HCT116 (cell line): ENCODE measurements at regions not wholly inside any gene's neighbourhood (a gene's known extent, or its start where the extent isn't known, plus 50 kb on each side); places are given as distances from the start of the nearest gene placed in this dataset.

Source experiments
- ATAC-seq: fragments of 200-7000 bp; cut with Tn5 transposase; 2 replicates; pipeline ENCODE4 v1.9.1; 2020; ENCODE audit warnings: mild to moderate bottlenecking, moderate library complexity
- BruUV-seq: library from RNA; stranded (reverse); fragments of 400-500 nt; replicated peaks from 2 replicates; lab custom pipeline; 2021; lab: Mats Ljungman, UMichigan
- CTCF ChIA-PET: fragments of 300-600 bp; sonication (Branson Sonifier 250); formaldehyde crosslinking; loops from one replicate; lab custom pipeline; 2021; ENCODE audit warnings: antibody characterized with exemption; lab: Charles Lee
- POLR2A ChIA-PET: fragments of 300-600, 350-600 bp; sonication (Branson Sonifier 250); formaldehyde crosslinking; loops from one replicate; lab custom pipeline; 2021; ENCODE audit warnings: antibody characterized with exemption; lab: Charles Lee
- RAD21 ChIA-PET, 2 experiments: fragments of 300-600 bp; sonication (Branson Sonifier 250); formaldehyde crosslinking; loops; one replicate each; lab custom pipeline; 2023; ENCODE audit warnings: low total read pairs in 2 of 2; ENCODE audit not compliant: uncharacterized antibody in 2 of 2, unreplicated experiment in 2 of 2, low non-redundant PET in 1 of 2; lab: Charles Lee
- DNase-seq: peaks from one replicate; pipeline ENCODE4 v3.0.0-alpha.2; 2010; ENCODE audit warnings: low read depth, low spot score
- H2AFZ ChIP-seq: fragments of 200-600 bp; shearing (Covaris generic), sonication (generic); 2 replicates; pipeline ENCODE4 v1.6.1; 2017; ENCODE audit warnings: low read depth, mixed run types, mixed read lengths, antibody characterized with exemption, low read length; ENCODE audit not compliant: poor library complexity, severe bottlenecking
- H3K27ac ChIP-seq: 2 replicates; pipeline ENCODE4 v1.5.1; 2012; ENCODE audit warnings: low read depth, low read length
- H3K27me3 ChIP-seq: fragments of 200-600 bp; sonication (generic); 2 replicates; pipeline ENCODE4 v1.6.1; 2016; ENCODE audit warnings: mixed run types, low read length, mixed read lengths; ENCODE audit not compliant: insufficient read depth
- H3K36me3 ChIP-seq, 2 experiments: fragments of 200-500 bp in 1 of 2; fragments of 200-600 bp in 1 of 2; sonication (Bioruptor generic) in 1 of 2; sonication (generic) in 1 of 2; 2 replicates each; pipeline versions ENCODE4 v1.5.1 to v1.6.1; 2014 to 2016; ENCODE audit warnings: low read length in 2 of 2, inconsistent platforms in 1 of 2, mixed read lengths in 1 of 2, mixed run types in 1 of 2; ENCODE audit not compliant: insufficient read depth in 2 of 2, control insufficient read depth in 1 of 2
- H3K4me1 ChIP-seq, 2 experiments: fragments of 200-600 bp in 1 of 2; sonication (generic) in 1 of 2; 2 replicates each; pipeline versions ENCODE4 v1.5.1 to v1.6.1; 2012 to 2017; ENCODE audit warnings: low read length in 2 of 2, inconsistent platforms in 1 of 2, mild to moderate bottlenecking in 1 of 2, mixed read lengths in 1 of 2, mixed run types in 1 of 2, moderate library complexity in 1 of 2; ENCODE audit not compliant: insufficient read depth in 2 of 2, control insufficient read depth in 1 of 2
- H3K4me2 ChIP-seq: fragments of 200-600 bp; sonication (generic); 2 replicates; pipeline ENCODE4 v1.6.1; 2017; ENCODE audit warnings: mixed run types, low read length, mixed read lengths
- H3K4me3 ChIP-seq, 2 experiments: fragments of 200-600 bp in 1 of 2; sonication (generic) in 1 of 2; replicated peaks in 1 of 2; 2 replicates each; pipeline ENCODE4 v1.5.1; 2011 to 2016; ENCODE audit warnings: low read length in 2 of 2, control low read depth in 1 of 2, low read depth in 1 of 2, mild to moderate bottlenecking in 1 of 2, mixed read lengths in 1 of 2, mixed run types in 1 of 2
- H3K79me2 ChIP-seq: fragments of 200-600 bp; sonication (generic); 2 replicates; pipeline ENCODE4 v1.6.1; 2017; ENCODE audit warnings: mild to moderate bottlenecking, mixed run types, low read length, moderate library complexity, mixed read lengths; ENCODE audit not compliant: insufficient read depth
- H3K9ac ChIP-seq: fragments of 200-600 bp; sonication (generic); 2 replicates; pipeline ENCODE4 v1.6.1; 2016; ENCODE audit warnings: low read length, mixed read lengths
- H3K9me2 ChIP-seq: fragments of 200-600 bp; sonication (generic), shearing (Covaris generic); 2 replicates; pipeline ENCODE4 v1.6.1; 2017; ENCODE audit warnings: mixed run types, mild to moderate bottlenecking, moderate library complexity; ENCODE audit not compliant: insufficient read depth
- H3K9me3 ChIP-seq, 2 experiments: fragments of 200-500 bp in 1 of 2; fragments of 200-600 bp in 1 of 2; sonication (Bioruptor generic) in 1 of 2; sonication (generic) in 1 of 2; 2 replicates each; pipeline ENCODE4 v1.6.1; 2014 to 2017; ENCODE audit warnings: low read length in 2 of 2, mixed read lengths in 2 of 2, inconsistent platforms in 1 of 2, low read depth in 1 of 2, mild to moderate bottlenecking in 1 of 2, mixed run types in 1 of 2, moderate library complexity in 1 of 2; ENCODE audit not compliant: control insufficient read depth in 1 of 2, insufficient read depth in 1 of 2
- H4K20me1 ChIP-seq: fragments of 200-600 bp; sonication (generic), shearing (Covaris generic); 2 replicates; pipeline ENCODE4 v1.6.1; 2017; ENCODE audit warnings: mixed run types, mild to moderate bottlenecking, moderate library complexity; ENCODE audit not compliant: insufficient read depth
- ATF3 ChIP-seq: IDR thresholded peaks from 2 replicates; pipeline ENCODE4 v1.6.1; 2012
- CEBPB ChIP-seq: IDR thresholded peaks from 2 replicates; pipeline ENCODE4 v1.6.1; 2012; ENCODE audit warnings: low read depth
- CTCF ChIP-seq, 3 experiments: fragments of 200-600 bp in 1 of 3; sonication (generic) in 1 of 3; IDR thresholded peaks in 2 of 3; conservative IDR thresholded peaks in 1 of 3; 2 replicates each; pipeline ENCODE4 v1.5.1; 2012 to 2017; ENCODE audit warnings: low read depth in 2 of 3, low read length in 2 of 3, antibody characterized with exemption in 1 of 3, borderline replicate concordance in 1 of 3, control low read depth in 1 of 3, mild to moderate bottlenecking in 1 of 3, mixed read lengths in 1 of 3, mixed run types in 1 of 3, moderate library complexity in 1 of 3; ENCODE audit not compliant: insufficient read depth in 1 of 3
- EGR1 ChIP-seq: IDR thresholded peaks from 2 replicates; pipeline ENCODE4 v1.6.1; 2012; ENCODE audit warnings: low read depth
- EZH2phosphoT487 ChIP-seq: fragments of 200-600 bp; IDR thresholded peaks from 2 replicates; pipeline ENCODE4 v1.6.1; 2018; ENCODE audit warnings: antibody characterized with exemption, borderline replicate concordance
- JUND ChIP-seq: IDR thresholded peaks from 2 replicates; pipeline ENCODE4 v1.6.1; 2012
- RAD21 ChIP-seq: IDR thresholded peaks from 2 replicates; pipeline ENCODE4 v1.6.1; 2012; ENCODE audit warnings: low read depth, mild to moderate bottlenecking
- SP1 ChIP-seq: IDR thresholded peaks from 2 replicates; pipeline ENCODE4 v1.6.1; 2012; ENCODE audit warnings: low read depth
- SRF ChIP-seq: IDR thresholded peaks from 2 replicates; pipeline ENCODE4 v1.6.1; 2012; ENCODE audit warnings: low read depth
- TCF7L2 ChIP-seq: IDR thresholded peaks from 2 replicates; pipeline ENCODE4 v1.7.0; 2011; ENCODE audit warnings: borderline replicate concordance, inconsistent platforms; ENCODE audit not compliant: insufficient read depth, insufficient read length; ENCODE audit errors: extremely low read depth
- ZBTB33 ChIP-seq: IDR thresholded peaks from 2 replicates; pipeline ENCODE4 v1.6.1; 2011; ENCODE audit warnings: mild to moderate bottlenecking, low read length, moderate library complexity; ENCODE audit not compliant: insufficient replicate concordance; ENCODE audit errors: extremely low read depth
- ZFX ChIP-seq: fragments of 450-650 bp; IDR thresholded peaks from 2 replicates; pipeline ENCODE4 v1.6.1; 2017
- intact Hi-C: fragments of 100-400 bp; cut with micrococcal nuclease; formaldehyde crosslinking; loops from 2 replicates; pipeline ENCODE4 v1.10.0; 2022

- BruUV-seq = no TSS peak
- no peak overlapping the region for H3K27ac ChIP-seq
- H3K9me3 ChIP-seq = 0 out of 4 replicates have a peak, but pooled peaks cover 0 to 3% of the 10 kb centered on the region in 2 experiments
- no peak overlapping the region for H3K4me3 ChIP-seq
- peaks cover 4% of the 10 kb centered on the region; the same call in 1 of the 2 replicates for H3K27me3 ChIP-seq
- ChIA-PET POLR2A (no interaction called here), CTCF (no interaction called here), RAD21 (no interaction called here)
- no peak overlapping the region for H3K9ac ChIP-seq
- no peaks in the 10 kb centered on the region for H3K4me1 ChIP-seq
- H2AFZ ChIP-seq = no peak overlapping the region
- H4K20me1 ChIP-seq = no peaks in the 10 kb centered on the region
- intact Hi-C loops = no loop called here
- no peaks in the 10 kb centered on the region for H3K36me3 ChIP-seq
- no peak for TF ChIP-seq EGR1
- no peak for TF ChIP-seq CEBPB
- TF ChIP-seq ATF3 = no peak
- TF ChIP-seq ZFX = no peak
- no peak for TF ChIP-seq ZBTB33
- no peak for TF ChIP-seq EZH2phosphoT487
- TF ChIP-seq JUND = no peak
- no peak for TF ChIP-seq SP1
- TF ChIP-seq SRF = no peak
- no peak for TF ChIP-seq TCF7L2
- no peak for TF ChIP-seq RAD21
- TF ChIP-seq CTCF (IDR thresholded peaks at IDR 0.05 in 2 of 3, conservative IDR thresholded peaks at IDR 0.05 in 1 of 3; ENCODE audit: borderline replicate concordance in 1 of 3, insufficient read depth in 1 of 3, low read depth in 2 of 3, low read length in 2 of 3) = no peak
- ATAC-seq = no peak
- DNase-seq = no peak
- no peaks in the 10 kb centered on the region for H3K9me2 ChIP-seq
- H3K4me2 ChIP-seq = no peak overlapping the region
- no peaks in the 10 kb centered on the region for H3K79me2 ChIP-seq
Observed at GRCh38 chr15:39415634-39416033, 165.2 kb upstream of the THBS1 start.
